MCF 10A (cell line): ENCODE measurements at regions not wholly inside any gene's neighbourhood (a gene's known extent, or its start where the extent isn't known, plus 50 kb on each side); places are given as distances from the start of the nearest gene placed in this dataset.

Source experiments
- BruUV-seq: library from RNA; stranded (reverse); fragments of 400-500 nt; replicated peaks from 2 replicates; lab custom pipeline; 2021; lab: Mats Ljungman, UMichigan
- CTCF ChIA-PET: fragments of 300-600 bp; sonication (Branson Sonifier 250); formaldehyde crosslinking; extraction: SDS; loops from one replicate; lab custom pipeline; 2021; ENCODE audit warnings: antibody characterized with exemption, inconsistent platforms; lab: Yijun Ruan, JAX
- POLR2A ChIA-PET: fragments of 300-600, 350-650 bp; sonication (Branson Sonifier 250); formaldehyde crosslinking; extraction: SDS; loops from one replicate; lab custom pipeline; 2020; ENCODE audit warnings: antibody characterized with exemption, inconsistent platforms; lab: Yijun Ruan, JAX
- DNase-seq: peaks from one replicate; pipeline ENCODE4 v3.0.0-alpha.2; 2018; ENCODE audit not compliant: unreplicated experiment
- H3K27ac Mint-ChIP-seq: one replicate; pipeline ENCODE4 v1.8.0; 2022; ENCODE audit warnings: mild to moderate bottlenecking, low read depth, mixed read lengths; ENCODE audit not compliant: unreplicated experiment
- H3K27me3 Mint-ChIP-seq: one replicate; pipeline ENCODE4 v1.8.0; 2022; ENCODE audit warnings: mixed read lengths; ENCODE audit not compliant: insufficient read depth, unreplicated experiment
- H3K36me3 Mint-ChIP-seq: one replicate; pipeline ENCODE4 v1.8.0; 2022; ENCODE audit warnings: mild to moderate bottlenecking, moderate library complexity, mixed read lengths; ENCODE audit not compliant: insufficient read depth, unreplicated experiment
- H3K4me1 Mint-ChIP-seq: one replicate; pipeline ENCODE4 v1.8.0; 2022; ENCODE audit warnings: mixed read lengths; ENCODE audit not compliant: insufficient read depth, unreplicated experiment
- H3K4me3 Mint-ChIP-seq: one replicate; pipeline ENCODE4 v1.8.0; 2022; ENCODE audit warnings: mild to moderate bottlenecking, moderate library complexity, mixed read lengths; ENCODE audit not compliant: unreplicated experiment
- H3K9me3 Mint-ChIP-seq: one replicate; pipeline ENCODE4 v1.8.0; 2022; ENCODE audit warnings: mixed read lengths; ENCODE audit not compliant: unreplicated experiment
- intact Hi-C: fragments of 100-400 bp; cut with micrococcal nuclease; formaldehyde crosslinking; loops from 2 replicates; pipeline ENCODE4 v1.14.1; 2022
- TF ChIP-seq, protein P1 (sequence below): fragments of 200-600 bp; IDR thresholded peaks from one replicate; pipeline ENCODE4 v1.8.0; 2022; ENCODE audit warnings: antibody characterized with exemption, mild to moderate bottlenecking; ENCODE audit not compliant: unreplicated experiment

DNA sequence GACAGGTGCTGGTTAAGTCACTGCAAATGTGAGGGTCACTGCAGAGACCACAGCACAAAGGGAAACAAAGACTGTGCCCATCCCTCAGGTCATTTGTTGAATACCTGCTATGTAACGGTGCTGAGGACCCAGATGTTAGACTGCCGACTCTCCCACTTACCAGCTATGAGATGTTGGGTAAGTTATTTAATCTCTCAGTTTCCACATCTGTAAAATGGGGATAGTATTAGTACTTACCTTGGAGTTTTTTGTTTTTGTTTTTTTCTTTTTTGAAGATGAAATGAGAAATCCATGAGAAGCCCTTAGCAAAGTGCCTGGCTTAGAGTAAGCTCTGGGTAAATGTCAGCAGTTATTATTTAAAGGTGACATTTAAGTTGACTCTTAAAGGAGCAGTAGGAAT, 50.5 kb upstream of the PMFBP1 start:
- no peak overlapping the region for H3K4me3 Mint-ChIP-seq
- H3K27ac Mint-ChIP-seq = no peak overlapping the region
- BruUV-seq = no TSS peak
- H3K9me3 Mint-ChIP-seq = no peaks in the 10 kb centered on the region
- no peaks in the 10 kb centered on the region for H3K27me3 Mint-ChIP-seq
- TF ChIP-seq, protein P1, sequence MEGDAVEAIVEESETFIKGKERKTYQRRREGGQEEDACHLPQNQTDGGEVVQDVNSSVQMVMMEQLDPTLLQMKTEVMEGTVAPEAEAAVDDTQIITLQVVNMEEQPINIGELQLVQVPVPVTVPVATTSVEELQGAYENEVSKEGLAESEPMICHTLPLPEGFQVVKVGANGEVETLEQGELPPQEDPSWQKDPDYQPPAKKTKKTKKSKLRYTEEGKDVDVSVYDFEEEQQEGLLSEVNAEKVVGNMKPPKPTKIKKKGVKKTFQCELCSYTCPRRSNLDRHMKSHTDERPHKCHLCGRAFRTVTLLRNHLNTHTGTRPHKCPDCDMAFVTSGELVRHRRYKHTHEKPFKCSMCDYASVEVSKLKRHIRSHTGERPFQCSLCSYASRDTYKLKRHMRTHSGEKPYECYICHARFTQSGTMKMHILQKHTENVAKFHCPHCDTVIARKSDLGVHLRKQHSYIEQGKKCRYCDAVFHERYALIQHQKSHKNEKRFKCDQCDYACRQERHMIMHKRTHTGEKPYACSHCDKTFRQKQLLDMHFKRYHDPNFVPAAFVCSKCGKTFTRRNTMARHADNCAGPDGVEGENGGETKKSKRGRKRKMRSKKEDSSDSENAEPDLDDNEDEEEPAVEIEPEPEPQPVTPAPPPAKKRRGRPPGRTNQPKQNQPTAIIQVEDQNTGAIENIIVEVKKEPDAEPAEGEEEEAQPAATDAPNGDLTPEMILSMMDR = no peak
- intact Hi-C loops = no loop called here
- POLR2A ChIA-PET = no interaction called here
- no peaks in the 10 kb centered on the region for H3K36me3 Mint-ChIP-seq
- CTCF ChIA-PET = interaction anchor here (0.7 to 1.4 kb wide), 2 partner anchors 98 to 238 kb away, joined by 3 to 7 read pairs; no protein-coding TSS in a partner anchor
- no peaks in the 10 kb centered on the region for H3K4me1 Mint-ChIP-seq
- DNase-seq = no peak
